Spleen (tissue), 7 donors: ENCODE measurements at regions not wholly inside any gene's neighbourhood (a gene's known extent, or its start where the extent isn't known, plus 50 kb on each side); places are given as distances from the start of the nearest gene placed in this dataset.

Experiments
- CTCF ChIP-seq, 11 experiments: fragments of 200-600 bp in 7 of 11; fragments of 450-650 bp in 4 of 11; sonication (generic) in 4 of 11; IDR thresholded peaks in 8 of 11; conservative IDR thresholded peaks in 3 of 11; 1 replicate in 7 of 11; 2 replicates in 4 of 11; pipeline versions ENCODE4 v1.4.0 to v1.8.0; 2016 to 2021; ENCODE audit warnings: antibody characterized with exemption in 11 of 11, inconsistent platforms in 4 of 11, mild to moderate bottlenecking in 1 of 11
- POLR2A ChIP-seq, 3 donors: fragments of 450-650 bp; IDR thresholded peaks; one replicate each; pipeline ENCODE4 v1.5.1; 2017; ENCODE audit warnings: antibody characterized with exemption in 3 of 3, mild to moderate bottlenecking in 1 of 3
- POLR2AphosphoS5 ChIP-seq, 3 donors: sonication (generic); formaldehyde crosslinking; IDR thresholded peaks; one replicate each; pipeline ENCODE4 v1.5.1; 2017; ENCODE audit warnings: antibody characterized with exemption in 3 of 3
- donor health status: DM: no; HTN: no; CAD: no; lungs with moderate emphysema.
- donor health status: DM: no; HTN: no; CAD: no.
- donor health status: DM: no; HTN: no; CAD: no.

GRCh38 chrX:552496-552895, 78.1 kb upstream of the SHOX start:
- TF ChIP-seq CTCF (IDR thresholded peaks at IDR 0.05 in 8 of 11, conservative IDR thresholded peaks at IDR 0.05 in 3 of 11) = no peak
- TF ChIP-seq POLR2AphosphoS5 (IDR thresholded peaks at IDR 0.05) = no peak
- TF ChIP-seq POLR2A (IDR thresholded peaks at IDR 0.05) = no peak
